HUES48 (cell line): ENCODE measurements at regions not wholly inside any gene's neighbourhood (a gene's known extent, or its start where the extent isn't known, plus 50 kb on each side); places are given as distances from the start of the nearest gene placed in this dataset.

Experiments
- H3K27ac ChIP-seq: one replicate; pipeline ENCODE4 v1.7.0; 2013; ENCODE audit warnings: low read depth, low read length, inconsistent platforms
- H3K27me3 ChIP-seq: 2 replicates; pipeline ENCODE4 v1.6.1; 2013; ENCODE audit warnings: mild to moderate bottlenecking, low read length; ENCODE audit not compliant: control insufficient read depth, insufficient read depth
- H3K36me3 ChIP-seq: 2 replicates; pipeline ENCODE4 v1.6.1; 2013; ENCODE audit warnings: low read length; ENCODE audit not compliant: control insufficient read depth, insufficient read depth
- H3K4me1 ChIP-seq: 2 replicates; pipeline ENCODE4 v1.6.1; 2013; ENCODE audit warnings: mild to moderate bottlenecking, low read length; ENCODE audit not compliant: control insufficient read depth, insufficient read depth
- H3K4me3 ChIP-seq: 2 replicates; pipeline ENCODE4 v1.5.1; 2013; ENCODE audit warnings: mild to moderate bottlenecking, low read depth, low read length
- H3K9ac ChIP-seq: 2 replicates; pipeline ENCODE4 v1.6.1; 2013; ENCODE audit warnings: mild to moderate bottlenecking, low read depth, low read length, moderate library complexity
- H3K9me3 ChIP-seq: 2 replicates; pipeline ENCODE4 v1.6.1; 2013; ENCODE audit warnings: low read length; ENCODE audit not compliant: control insufficient read depth, insufficient read depth

GRCh38 chr4:157781361-157781760 lies 391.5 kb downstream of the GASK1B start:
- Histone ChIP-seq H3K9ac (no peak overlapping the region), H3K27me3 (no peaks in the 10 kb centered on the region), H3K27ac (no peak overlapping the region), H3K9me3 (no peaks in the 10 kb centered on the region), H3K4me3 (no peak overlapping the region), H3K4me1 (no peaks in the 10 kb centered on the region), H3K36me3 (no peaks in the 10 kb centered on the region)

GRCh38 chr4:157779081-157779480 lies 393.7 kb downstream of the GASK1B start:
- Histone ChIP-seq H3K4me1 (no peaks in the 10 kb centered on the region), H3K27me3 (no peaks in the 10 kb centered on the region)

DNA sequence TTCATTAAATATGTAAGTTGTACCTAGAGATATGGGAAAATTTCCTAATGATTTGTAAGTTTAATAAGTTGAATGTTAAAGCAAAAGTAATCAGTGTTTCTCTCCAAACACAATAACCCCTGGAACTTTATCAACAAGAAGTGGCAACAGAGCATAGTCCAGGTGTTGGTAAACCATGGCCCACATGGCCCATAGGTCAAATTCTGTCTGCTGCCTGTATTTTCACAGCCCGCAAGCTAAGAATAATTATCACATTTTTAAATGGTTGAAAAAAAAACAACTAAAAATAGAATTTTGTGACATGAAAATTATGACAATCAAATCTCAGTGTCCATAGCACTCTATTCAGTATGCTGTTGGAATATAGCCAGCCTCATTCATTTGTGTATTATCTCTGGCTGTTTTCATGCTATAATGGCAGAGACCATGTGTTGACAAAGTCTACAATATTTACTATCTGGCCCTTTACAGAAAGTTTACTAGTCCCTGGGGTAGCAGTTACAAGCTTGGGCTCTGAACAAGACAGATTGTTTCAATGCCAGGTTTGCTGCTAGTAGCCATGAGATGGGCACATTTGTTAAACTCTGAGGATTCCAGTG lies 395.8 kb downstream of the GASK1B start:
- Histone ChIP-seq H3K36me3 (no peaks in the 10 kb centered on the region), H3K27me3 (no peaks in the 10 kb centered on the region), H3K9me3 (no peaks in the 10 kb centered on the region), H3K4me3 (no peak overlapping the region), H3K27ac (no peak overlapping the region), H3K4me1 (no peaks in the 10 kb centered on the region), H3K9ac (no peak overlapping the region)

More at GRCh38 chr4:157779081-157779480, 393.7 kb downstream of the GASK1B start:
- Histone ChIP-seq H3K9me3 (no peaks in the 10 kb centered on the region), H3K27ac (no peak overlapping the region), H3K9ac (no peak overlapping the region), H3K36me3 (no peaks in the 10 kb centered on the region), H3K4me3 (no peak overlapping the region)

DNA sequence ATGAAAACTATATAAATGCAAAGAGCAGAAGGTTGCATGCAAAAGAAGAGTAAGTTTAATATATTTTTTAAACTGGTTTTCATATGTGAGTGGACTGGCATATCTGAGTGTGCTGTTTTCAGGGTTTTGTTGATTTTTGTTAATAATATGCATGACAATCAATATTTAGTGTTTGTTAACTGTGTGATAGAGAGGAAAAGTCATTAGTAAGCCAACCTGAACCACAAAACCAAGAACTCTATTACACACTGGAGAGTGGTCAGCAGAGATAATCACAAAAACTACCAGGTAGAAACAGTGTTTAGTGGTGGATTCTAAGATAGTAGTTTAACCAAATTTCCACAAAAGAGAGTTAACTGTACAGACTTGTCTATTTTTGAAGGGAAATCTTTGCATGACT lies 396.9 kb downstream of the GASK1B start:
- Histone ChIP-seq H3K4me1 (no peaks in the 10 kb centered on the region), H3K9me3 (no peaks in the 10 kb centered on the region), H3K9ac (no peak overlapping the region), H3K27me3 (no peaks in the 10 kb centered on the region), H3K36me3 (no peaks in the 10 kb centered on the region), H3K27ac (no peak overlapping the region), H3K4me3 (no peak overlapping the region)

DNA sequence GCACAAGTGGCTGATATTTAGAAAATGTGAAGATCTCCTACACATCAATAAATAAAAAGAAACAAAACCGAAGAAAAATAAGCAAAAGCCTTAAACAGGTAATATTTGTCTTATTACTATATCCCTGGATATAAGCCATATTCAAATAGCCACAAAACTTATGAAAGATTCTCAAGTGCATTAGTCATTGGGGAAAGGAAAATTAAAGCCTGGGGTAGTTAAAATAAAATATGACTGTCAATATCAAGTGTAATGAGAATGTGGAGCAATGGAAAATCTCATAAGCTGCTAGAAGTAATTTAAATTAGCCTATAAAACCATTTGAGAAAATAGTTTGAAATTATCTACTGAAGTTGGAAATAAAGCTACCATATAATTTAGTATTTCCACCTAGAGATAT lies 399.9 kb downstream of the GASK1B start:
- Histone ChIP-seq H3K4me1 (no peaks in the 10 kb centered on the region), H3K27me3 (no peaks in the 10 kb centered on the region), H3K4me3 (no peak overlapping the region), H3K36me3 (no peaks in the 10 kb centered on the region), H3K9me3 (no peaks in the 10 kb centered on the region), H3K27ac (no peak overlapping the region), H3K9ac (no peak overlapping the region)

DNA sequence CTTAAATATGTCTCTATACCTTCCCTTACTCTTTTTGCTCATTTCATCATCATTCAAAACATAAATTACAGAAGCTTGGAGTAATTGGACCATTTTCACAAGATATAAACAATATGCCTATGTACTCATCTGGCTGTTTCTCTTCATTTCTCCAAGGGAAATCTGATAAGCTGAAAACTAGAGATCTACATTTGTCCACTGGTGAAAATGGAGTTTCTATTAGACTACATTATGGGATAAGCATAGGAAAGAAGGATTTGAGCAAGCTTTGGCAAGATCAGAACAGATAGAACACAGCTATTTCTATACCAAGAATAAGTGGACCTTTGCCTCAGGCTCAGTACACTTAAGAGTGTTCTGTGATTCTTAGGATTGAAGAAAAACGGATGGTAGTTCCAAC lies 404.4 kb downstream of the GASK1B start:
- no peaks in the 10 kb centered on the region for H3K4me1 ChIP-seq
- no peak overlapping the region for H3K4me3 ChIP-seq
- H3K27ac ChIP-seq: no peak overlapping the region

GRCh38 chr4:157763490-157763889 lies 409.3 kb downstream of the GASK1B start:
- H3K36me3 ChIP-seq: no peaks in the 10 kb centered on the region
- H3K27ac ChIP-seq: no peak overlapping the region
- no peaks in the 10 kb centered on the region for H3K27me3 ChIP-seq
- no peak overlapping the region for H3K9ac ChIP-seq
- H3K9me3 ChIP-seq: no peaks in the 10 kb centered on the region
- no peak overlapping the region for H3K4me3 ChIP-seq
- no peaks in the 10 kb centered on the region for H3K4me1 ChIP-seq

More for the DNA sequence above, 404.4 kb downstream of the GASK1B start:
- H3K9ac ChIP-seq: no peak overlapping the region
- H3K36me3 ChIP-seq: no peaks in the 10 kb centered on the region
- no peaks in the 10 kb centered on the region for H3K9me3 ChIP-seq
- no peaks in the 10 kb centered on the region for H3K27me3 ChIP-seq

GRCh38 chr4:157754410-157754809 lies 418.4 kb downstream of the GASK1B start:
- Histone ChIP-seq H3K27ac (no peak overlapping the region), H3K9ac (no peak overlapping the region), H3K4me1 (no peaks in the 10 kb centered on the region), H3K9me3 (no peaks in the 10 kb centered on the region; the same call in 1 of the 2 replicates), H3K4me3 (no peak overlapping the region), H3K27me3 (no peaks in the 10 kb centered on the region), H3K36me3 (no peaks in the 10 kb centered on the region)

- Histone ChIP-seq H3K9me3 (no peaks in the 10 kb centered on the region; the same call in 1 of the 2 replicates), H3K27me3 (no peaks in the 10 kb centered on the region), H3K4me1 (no peaks in the 10 kb centered on the region), H3K4me3 (no peak overlapping the region), H3K36me3 (no peaks in the 10 kb centered on the region), H3K27ac (no peak overlapping the region), H3K9ac (no peak overlapping the region)
These were observed 421.2 kb downstream of the GASK1B start for GRCh38 chr4:157751631-157752030.

GRCh38 chr4:157741642-157742041 lies 431.2 kb downstream of the GASK1B start:
- H3K27me3 ChIP-seq: no peaks in the 10 kb centered on the region
- no peak overlapping the region for H3K9ac ChIP-seq
- no peaks in the 10 kb centered on the region for H3K36me3 ChIP-seq
- no peaks in the 10 kb centered on the region for H3K4me1 ChIP-seq
- no peak overlapping the region for H3K4me3 ChIP-seq
- no peaks in the 10 kb centered on the region for H3K9me3 ChIP-seq
- H3K27ac ChIP-seq: no peak overlapping the region

- Histone ChIP-seq H3K9me3 (no peaks in the 10 kb centered on the region), H3K36me3 (no peaks in the 10 kb centered on the region), H3K9ac (no peak overlapping the region)
These were observed 433.6 kb downstream of the GASK1B start for GRCh38 chr4:157739242-157739641.

More at GRCh38 chr4:157739242-157739641, 433.6 kb downstream of the GASK1B start:
- Histone ChIP-seq H3K27me3 (no peaks in the 10 kb centered on the region), H3K4me3 (no peak overlapping the region), H3K4me1 (no peaks in the 10 kb centered on the region), H3K27ac (no peak overlapping the region)
